ENCODE measurements at regions not wholly inside any gene's neighbourhood (a gene's known extent, or its start where the extent isn't known, plus 50 kb on each side); places are given as distances from the start of the nearest gene placed in this dataset.

DNA sequence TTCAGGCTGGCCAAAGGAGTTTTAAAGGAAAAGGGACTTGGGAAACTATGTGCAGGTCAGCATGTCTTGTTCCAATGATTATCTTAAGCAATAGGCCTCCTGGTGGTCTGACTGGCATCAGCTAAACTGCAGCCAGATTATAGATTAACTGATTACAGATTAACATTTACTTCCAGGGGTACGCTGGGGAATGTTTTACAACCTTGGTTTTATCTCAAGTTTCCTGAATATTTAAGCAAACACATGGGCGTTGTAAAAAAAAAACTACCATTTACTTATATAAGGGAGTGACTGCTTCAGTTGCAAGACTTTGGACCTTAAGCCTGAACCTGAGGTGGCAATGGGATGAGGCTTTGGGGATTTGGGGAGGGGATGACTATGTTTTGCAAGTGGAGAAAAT lies 600.6 kb upstream of the B3GALT2 start:
- DNase-seq (ENCODE audit: low read depth), result no peak
- in situ Hi-C loops (cut with HindIII; ENCODE audit: low pct_unique_long_range_greater_than_20kb, low sequenced_read_pairs), result no loop called here

DNA sequence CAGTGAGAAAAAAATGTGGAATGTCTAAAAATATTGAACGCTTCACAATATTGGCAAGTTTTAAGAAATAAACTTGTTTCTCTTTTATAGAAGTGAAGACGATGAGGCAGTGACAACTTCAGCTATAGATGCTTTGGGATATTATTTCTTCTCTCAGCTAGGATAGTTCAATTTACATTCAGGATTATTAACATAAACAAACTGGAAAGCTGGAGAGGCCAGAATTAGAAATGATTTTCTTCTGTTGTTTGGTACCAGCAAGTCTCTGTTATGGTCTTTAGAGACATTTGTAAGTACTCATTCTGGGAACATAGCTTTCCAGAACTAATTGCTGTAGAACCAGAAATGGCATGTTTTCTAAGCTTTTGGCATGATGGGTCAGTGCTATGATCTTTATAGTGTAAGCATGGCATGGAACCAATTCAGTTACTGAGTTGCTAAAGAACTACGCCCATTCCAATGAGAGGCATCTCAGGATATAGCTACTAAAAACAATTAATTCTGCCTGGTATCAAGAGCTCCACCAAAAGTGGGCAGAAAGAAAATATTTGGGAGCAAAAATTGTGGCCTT lies 599.5 kb upstream of the B3GALT2 start:
- DNase-seq (ENCODE audit: low read depth), result no peak
- in situ Hi-C loops (cut with HindIII; ENCODE audit: low pct_unique_long_range_greater_than_20kb, low sequenced_read_pairs), result no loop called here

DNA sequence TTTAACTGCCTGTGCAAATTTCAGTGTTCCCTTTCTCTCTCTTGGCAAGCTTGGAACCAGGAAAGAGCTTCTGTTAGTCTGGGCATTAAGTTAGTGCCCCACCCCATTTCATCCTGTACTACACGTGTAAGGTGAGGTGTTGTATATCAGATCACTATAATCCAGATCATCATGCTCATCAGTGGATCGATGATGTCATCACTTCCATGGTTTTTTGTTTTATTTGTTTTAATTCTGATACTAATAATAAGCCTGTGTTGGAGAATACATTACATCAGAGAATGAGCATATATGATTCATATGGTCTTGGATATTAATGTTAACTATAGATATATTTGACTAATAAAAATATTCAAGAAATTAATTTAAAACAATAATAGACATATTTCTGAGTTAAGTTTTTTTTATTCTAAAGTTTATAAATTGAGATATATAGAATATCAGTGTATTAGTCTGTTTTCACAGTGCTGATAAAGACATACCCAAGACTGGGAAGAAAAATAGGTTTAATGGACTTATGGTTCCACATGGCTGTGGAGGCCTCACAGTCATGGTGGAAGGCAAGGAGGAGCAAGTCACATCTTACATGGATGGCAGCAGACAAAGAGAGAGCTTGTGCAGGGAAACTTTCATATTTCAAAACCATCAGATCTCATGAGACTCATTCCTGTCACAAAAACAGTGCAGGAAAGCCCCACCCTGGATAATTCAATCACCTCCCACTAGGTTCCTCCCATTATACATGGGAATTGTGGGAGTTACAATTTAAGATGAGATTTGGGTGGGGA lies 588.3 kb upstream of the B3GALT2 start:
- no peak for DNase-seq (ENCODE audit: low read depth)
- in situ Hi-C loops (cut with HindIII; ENCODE audit: low pct_unique_long_range_greater_than_20kb, low sequenced_read_pairs), result no loop called here

DNA sequence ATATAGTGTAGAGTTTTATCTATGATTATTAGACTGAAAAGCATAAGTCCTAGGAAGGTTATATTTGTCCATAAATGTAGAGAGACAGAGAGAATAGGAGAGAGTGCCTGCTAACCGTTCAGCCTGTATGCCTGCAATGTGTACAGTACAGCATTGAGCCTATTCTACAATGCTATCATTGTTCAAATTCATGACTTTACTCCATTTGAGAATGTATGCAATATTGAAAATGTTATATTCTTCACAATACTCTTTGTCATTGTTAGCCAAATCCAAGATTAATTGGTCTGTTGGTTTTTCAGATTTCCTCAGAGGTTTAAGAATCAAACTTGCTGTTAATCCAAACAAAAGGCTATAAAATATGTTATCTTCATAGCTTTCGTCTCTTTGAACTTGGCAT lies 585.2 kb upstream of the B3GALT2 start:
- in situ Hi-C loops (cut with HindIII; ENCODE audit: low pct_unique_long_range_greater_than_20kb, low sequenced_read_pairs), result no loop called here
- DNase-seq (ENCODE audit: low read depth), result no peak

DNA sequence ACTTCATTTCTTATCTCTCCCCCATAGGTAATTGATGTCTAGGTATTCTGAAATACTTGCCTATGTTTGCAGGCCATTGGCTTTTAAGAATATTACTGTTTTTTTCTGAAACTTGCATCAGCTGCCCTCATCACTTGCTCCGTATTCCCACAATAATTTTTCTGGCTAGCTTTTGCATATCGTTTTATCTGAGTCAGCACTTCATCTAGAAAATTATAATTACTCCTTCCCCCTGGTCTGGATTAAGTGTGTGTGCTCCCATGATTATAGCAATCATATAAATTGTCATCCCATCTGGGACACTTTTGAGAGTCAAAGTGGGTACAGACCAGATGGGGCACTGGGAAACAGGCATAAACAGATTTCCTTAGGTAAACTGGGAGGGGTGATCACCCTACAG lies 583.2 kb upstream of the B3GALT2 start:
- in situ Hi-C loops (cut with HindIII; ENCODE audit: low pct_unique_long_range_greater_than_20kb, low sequenced_read_pairs), result no loop called here
- no peak for DNase-seq (ENCODE audit: low read depth)

DNA sequence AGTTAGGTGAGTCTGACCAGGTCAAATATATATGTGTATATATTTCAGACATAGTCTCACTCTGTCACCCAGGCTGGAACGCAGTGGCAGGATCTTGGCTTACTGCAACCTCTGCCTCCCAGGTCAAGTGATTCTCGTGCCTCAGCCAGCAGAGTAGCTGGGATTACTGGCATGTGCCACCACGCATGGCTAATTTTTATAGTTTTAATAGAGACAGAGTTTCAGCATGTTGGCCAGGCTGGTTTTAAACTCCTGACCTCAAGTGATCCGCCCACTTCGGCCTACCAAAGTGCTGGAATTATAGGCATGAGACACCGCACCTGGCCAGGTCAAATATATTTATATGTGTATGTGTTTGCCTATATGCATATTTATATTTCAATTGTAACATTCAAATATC lies 581.5 kb upstream of the B3GALT2 start:
- in situ Hi-C loops (cut with HindIII; ENCODE audit: low pct_unique_long_range_greater_than_20kb, low sequenced_read_pairs), result no loop called here
- DNase-seq (ENCODE audit: low read depth), result peak; percentile 55

DNA sequence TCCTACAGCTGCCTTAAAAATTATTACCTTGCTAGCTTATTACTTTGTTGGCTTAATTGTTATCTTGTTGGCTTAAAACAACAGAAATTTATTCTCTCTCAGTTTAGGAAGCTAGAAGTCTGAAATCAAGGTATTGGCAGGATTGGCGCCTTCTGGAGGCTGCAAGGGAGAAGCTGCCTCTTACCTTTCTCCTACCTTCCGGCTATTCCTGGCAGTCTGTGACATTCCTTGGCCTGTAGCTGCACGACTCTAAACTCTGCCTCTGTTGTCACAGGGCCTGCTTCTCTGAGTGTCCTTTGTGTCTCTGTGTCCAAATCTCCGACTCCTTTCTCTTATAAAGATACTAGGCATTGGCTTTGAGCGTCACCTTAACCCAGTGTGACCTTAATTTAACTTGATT lies 579.9 kb upstream of the B3GALT2 start:
- no peak for DNase-seq (ENCODE audit: low read depth)
- in situ Hi-C loops (cut with HindIII; ENCODE audit: low pct_unique_long_range_greater_than_20kb, low sequenced_read_pairs), result no loop called here

DNA sequence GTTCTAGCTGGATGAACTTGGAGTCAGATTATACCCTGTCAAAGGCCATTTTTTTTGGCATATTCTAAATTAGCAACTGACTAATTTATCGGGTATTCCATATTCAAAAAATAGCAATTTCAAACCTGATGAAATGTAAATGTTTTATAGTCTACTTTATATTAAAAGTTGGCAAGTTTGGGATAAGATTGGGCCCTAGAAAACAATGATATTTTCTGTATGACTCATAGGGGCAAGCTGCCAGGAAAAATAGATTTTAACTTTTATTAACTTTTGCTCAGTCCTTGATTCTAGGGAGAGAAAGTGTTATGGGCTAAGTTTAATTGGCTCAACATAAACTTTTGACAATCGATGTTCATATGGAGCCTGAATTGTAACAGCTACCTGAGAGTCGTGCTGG lies 576.9 kb upstream of the B3GALT2 start:
- in situ Hi-C loops (cut with HindIII; ENCODE audit: low pct_unique_long_range_greater_than_20kb, low sequenced_read_pairs), result no loop called here

DNA sequence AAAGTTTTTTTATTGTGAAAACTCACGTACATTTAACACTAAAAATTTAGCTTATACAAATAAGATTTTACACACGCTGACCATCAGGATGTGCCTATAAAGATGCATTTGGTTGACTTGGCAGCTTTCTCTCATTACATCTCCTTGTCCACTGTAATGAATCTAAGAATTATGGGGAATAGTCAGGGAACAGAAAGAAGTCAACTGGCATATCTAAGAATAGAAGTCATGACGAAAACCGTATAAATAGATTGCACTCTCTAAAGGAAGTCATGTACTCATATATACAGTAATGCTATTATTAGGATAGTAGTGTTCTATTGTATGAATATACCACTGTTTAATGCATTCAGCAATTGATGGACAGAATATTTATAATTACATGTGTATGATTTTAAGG lies 575.8 kb upstream of the B3GALT2 start:
- in situ Hi-C loops (cut with HindIII; ENCODE audit: low pct_unique_long_range_greater_than_20kb, low sequenced_read_pairs), result no loop called here
- no peak for DNase-seq (ENCODE audit: low read depth)

More for the DNA sequence above, 576.9 kb upstream of the B3GALT2 start:
- DNase-seq (ENCODE audit: low read depth), result no peak

DNA sequence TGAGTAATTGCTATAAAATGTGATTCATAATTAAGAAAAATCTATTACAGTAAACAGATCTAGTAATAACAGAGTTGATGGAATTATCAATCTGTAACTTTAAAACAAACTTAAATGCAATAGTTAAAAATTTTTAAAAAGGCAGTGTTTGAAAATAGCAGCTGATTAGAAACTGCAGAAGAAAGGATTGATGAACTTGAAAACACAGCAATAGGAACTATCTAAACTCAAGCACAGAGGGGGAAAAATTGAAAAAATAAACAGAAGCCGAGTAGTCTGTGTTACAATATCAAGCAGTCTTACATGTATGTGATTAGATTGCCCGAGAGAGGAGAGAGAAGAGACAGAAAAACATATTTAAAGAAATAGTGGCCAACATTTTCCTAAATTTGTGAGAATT lies 569.0 kb upstream of the B3GALT2 start:
- DNase-seq (ENCODE audit: low read depth), result no peak
- in situ Hi-C loops (cut with HindIII; ENCODE audit: low pct_unique_long_range_greater_than_20kb, low sequenced_read_pairs), result no loop called here

DNA sequence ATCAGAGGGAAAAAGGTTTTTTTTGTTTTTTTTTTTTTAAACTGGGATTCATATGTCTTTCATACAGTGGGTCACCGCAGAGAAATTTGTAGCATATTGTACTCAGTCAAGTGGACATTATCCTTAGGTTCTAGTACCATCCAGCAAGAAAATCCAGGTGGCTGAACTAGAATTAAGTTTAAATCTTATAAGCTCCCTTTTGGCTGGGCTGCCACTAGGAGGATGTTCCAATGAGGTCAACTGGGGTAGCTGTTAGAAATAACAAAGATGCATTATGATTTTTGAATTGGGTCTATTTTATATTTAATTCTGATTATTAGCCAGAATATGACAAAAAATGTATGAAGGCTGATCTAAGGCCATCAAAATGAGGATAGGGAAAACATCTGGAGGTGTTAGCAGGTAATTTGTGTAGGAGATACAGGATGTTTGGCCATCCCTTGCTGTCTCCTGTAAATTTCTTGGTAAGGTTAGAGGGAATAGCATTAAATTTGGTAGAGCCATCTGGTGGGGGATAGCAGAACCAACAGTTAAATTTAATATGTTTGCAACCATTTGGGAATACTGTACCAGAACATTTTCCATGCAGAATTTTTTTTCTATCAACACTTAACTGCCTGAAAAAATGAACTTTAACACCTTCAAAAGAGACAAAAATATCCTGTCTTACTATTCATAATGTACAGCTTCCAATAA lies 568.5 kb upstream of the B3GALT2 start:
- DNase-seq (ENCODE audit: low read depth), result no peak

DNA sequence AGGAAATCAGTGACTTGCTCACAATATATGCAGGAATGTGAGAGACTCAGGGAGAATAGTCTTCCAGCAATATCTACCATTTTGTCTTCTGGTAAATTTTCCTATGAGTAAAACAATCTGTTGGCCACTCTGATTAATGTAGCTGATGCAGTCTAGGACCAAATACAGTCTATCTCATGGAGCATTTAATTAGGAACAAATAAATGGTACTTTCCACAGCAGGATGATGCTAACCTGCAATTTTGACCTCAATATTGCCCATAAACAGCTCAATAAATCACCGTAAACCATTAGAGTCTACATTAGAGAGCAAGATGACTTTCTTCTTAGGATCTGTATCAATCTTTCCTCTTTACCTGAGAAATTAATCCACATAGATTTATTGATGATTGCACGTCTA lies 567.7 kb upstream of the B3GALT2 start:
- no peak for DNase-seq (ENCODE audit: low read depth)
- in situ Hi-C loops (cut with HindIII; ENCODE audit: low pct_unique_long_range_greater_than_20kb, low sequenced_read_pairs), result no loop called here

More for the DNA sequence above, 568.5 kb upstream of the B3GALT2 start:
- in situ Hi-C loops (cut with HindIII; ENCODE audit: low pct_unique_long_range_greater_than_20kb, low sequenced_read_pairs), result no loop called here

DNA sequence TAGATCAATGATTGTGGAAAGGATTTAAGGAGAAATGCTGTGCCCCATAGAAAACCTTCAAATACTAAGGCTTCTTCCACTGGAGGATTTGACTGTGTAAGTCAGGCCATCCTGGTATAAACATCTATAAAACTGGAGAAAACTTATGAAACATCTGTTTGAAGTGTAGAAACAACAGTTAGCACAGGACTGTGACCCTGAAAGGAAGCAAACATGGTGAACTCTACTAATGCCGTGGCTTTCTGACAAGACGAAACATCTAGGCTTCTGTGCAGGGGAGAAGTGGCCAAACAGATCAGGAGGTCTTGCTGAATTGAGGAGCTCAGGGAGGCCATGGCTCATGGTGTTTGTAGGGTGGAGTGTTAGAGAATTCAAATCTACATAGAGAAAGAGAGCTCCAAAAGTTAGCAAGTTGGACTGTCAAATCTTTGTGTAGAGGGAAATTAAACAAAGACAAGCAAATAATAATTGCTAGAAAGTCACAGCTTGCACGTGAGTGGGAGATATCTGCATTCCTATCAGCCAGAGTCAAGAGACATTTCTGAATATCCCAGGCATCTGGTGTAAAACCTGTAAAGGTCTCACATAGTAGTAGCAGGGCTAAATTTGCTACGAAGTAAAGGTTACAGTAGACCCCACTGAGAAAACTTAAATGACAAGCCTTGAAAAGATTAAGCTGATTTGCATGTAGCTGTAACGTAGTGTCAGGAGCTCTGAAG lies 566.8 kb upstream of the B3GALT2 start:
- no peak for DNase-seq (ENCODE audit: low read depth)
- in situ Hi-C loops (cut with HindIII; ENCODE audit: low pct_unique_long_range_greater_than_20kb, low sequenced_read_pairs), result no loop called here

DNA sequence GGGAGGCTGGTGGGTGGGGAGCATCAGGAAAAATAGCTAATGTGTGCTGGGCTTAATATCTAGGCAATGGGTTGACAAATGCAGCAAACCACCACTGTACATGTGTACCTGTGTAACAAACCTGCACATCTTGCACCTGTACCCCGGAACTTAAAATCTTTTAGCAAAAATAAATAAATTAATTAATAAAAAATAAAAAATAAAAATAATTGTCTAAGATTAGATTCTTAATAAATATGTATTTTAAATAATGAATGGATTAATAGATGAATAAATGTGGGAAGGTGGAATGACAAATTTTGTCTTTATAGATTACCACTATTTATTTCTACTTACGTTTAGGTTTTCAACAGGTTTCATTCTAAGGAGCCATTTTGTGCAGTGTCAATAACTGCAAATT lies 563.5 kb upstream of the B3GALT2 start:
- no peak for DNase-seq (ENCODE audit: low read depth)
- in situ Hi-C loops (cut with HindIII; ENCODE audit: low pct_unique_long_range_greater_than_20kb, low sequenced_read_pairs), result no loop called here

DNA sequence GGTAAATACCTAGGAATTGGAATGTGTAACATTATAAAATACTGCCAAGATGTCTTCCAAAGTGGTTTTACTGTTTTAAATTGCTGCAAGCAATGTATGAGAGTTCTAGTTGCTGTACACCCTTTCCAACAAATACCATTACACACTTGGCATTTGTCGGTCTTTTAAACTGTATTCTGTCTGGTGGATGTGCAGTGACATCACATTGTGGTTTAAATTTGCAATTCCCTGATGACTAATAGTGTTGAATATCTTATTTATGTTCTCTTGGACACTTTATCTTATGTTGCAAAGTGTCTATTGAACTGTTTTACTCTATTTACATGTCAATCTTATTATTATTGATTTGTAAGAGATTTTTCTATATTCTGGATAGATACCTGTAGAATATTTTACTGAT lies 561.2 kb upstream of the B3GALT2 start:
- in situ Hi-C loops (cut with HindIII; ENCODE audit: low pct_unique_long_range_greater_than_20kb, low sequenced_read_pairs), result no loop called here
- DNase-seq (ENCODE audit: low read depth), result no peak

DNA sequence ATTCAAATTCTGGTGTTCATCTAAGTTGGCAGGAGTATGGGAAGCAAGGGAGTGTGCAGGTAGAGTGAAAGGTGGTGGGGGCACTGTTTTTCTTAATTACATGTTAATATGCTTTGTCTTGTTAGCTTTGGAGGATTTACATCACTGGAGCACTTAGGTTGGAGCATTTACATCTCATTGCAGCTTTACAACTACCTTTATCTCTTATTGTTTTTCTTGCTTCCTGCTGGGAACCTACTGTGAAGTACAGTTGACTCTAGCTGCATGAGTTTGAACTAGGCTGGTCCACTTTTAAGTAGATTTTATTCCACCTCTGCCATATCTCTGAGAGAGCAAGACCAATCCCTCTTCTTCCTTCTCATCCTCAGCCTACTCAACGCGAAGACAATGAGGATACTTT lies 554.8 kb upstream of the B3GALT2 start:
- in situ Hi-C loops (cut with HindIII; ENCODE audit: low pct_unique_long_range_greater_than_20kb, low sequenced_read_pairs), result no loop called here
- DNase-seq (ENCODE audit: low read depth), result no peak

DNA sequence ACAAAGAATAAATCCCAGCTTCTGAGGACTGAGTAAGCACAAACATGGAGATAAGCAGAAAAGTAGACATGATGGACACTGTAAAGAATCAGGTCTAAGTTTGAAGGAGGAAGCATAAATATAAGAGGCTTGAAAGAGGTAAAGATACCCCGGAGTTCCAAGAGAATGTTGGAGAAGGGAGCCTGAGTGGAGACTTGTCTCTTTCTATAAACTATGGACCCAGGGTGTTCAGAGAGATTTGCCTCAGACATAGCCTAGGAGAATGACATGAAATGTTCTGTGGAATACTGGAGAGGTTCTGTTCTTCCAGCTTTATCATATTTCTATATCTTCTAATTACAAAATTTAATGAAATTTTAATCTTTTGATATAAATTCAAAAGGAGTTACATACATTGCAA lies 554.3 kb upstream of the B3GALT2 start:
- in situ Hi-C loops (cut with HindIII; ENCODE audit: low pct_unique_long_range_greater_than_20kb, low sequenced_read_pairs), result no loop called here
- DNase-seq (ENCODE audit: low read depth), result no peak

DNA sequence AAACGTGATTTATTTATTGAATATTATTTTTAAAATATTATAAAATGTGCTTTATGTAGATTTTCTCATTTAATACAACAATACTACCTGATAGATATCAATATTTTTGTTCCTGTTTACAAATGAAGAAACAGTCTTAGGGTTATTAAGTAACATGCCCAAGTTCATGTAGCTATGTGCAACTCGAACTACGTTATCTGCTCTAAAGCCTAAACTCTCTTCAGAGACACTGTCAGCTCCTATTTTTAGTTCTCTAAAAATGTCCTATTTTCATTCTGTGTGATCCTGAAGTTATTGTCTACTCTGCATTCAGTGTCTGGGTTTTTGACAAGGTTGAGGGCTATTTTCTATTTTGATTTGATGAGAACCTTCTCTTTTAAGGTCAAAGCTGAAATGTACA lies 550.1 kb upstream of the B3GALT2 start:
- in situ Hi-C loops (cut with HindIII; ENCODE audit: low pct_unique_long_range_greater_than_20kb, low sequenced_read_pairs), result no loop called here

DNA sequence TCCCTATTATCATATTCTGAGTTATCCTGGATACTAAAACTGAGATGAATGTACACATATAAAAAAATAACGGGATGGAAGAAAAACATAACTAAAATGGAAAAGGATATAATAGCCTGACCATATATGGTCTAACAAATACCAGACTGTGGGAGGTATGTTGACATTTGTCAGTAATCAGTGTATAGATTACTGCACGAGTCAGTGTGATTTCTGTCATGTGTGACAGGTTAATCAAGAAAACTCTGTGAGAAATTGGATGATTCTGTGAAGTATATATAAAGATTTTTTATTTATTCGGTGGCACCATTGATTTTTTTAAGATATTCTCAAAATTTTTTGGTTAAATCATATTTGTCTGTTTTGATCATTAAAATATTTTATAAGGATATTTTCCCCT lies 547.3 kb upstream of the B3GALT2 start:
- in situ Hi-C loops (cut with HindIII; ENCODE audit: low pct_unique_long_range_greater_than_20kb, low sequenced_read_pairs), result no loop called here
- no peak for DNase-seq (ENCODE audit: low read depth)

More for the DNA sequence above, 550.1 kb upstream of the B3GALT2 start:
- no peak for DNase-seq (ENCODE audit: low read depth)

All from Caki2 (cell line).